Neuron (in vitro differentiated cells): ENCODE measurements at regions not wholly inside any gene's neighbourhood (a gene's known extent, or its start where the extent isn't known, plus 50 kb on each side); places are given as distances from the start of the nearest gene placed in this dataset.
A peak's percentile ranks its signal among the peaks of the same experiment; 100 is the strongest.

Source experiments
- H2AFZ ChIP-seq: one replicate; pipeline ENCODE4 v1.6.1; 2013; ENCODE audit warnings: low read depth, mild to moderate bottlenecking, inconsistent platforms, low read length, moderate library complexity
- H3K27me3 ChIP-seq: one replicate; pipeline ENCODE4 v1.6.1; 2013; ENCODE audit warnings: low read length; ENCODE audit not compliant: insufficient read depth
- H3K36me3 ChIP-seq: one replicate; pipeline ENCODE4 v1.6.1; 2013; ENCODE audit warnings: low read length; ENCODE audit not compliant: insufficient read depth
- H3K4me1 ChIP-seq: one replicate; pipeline ENCODE4 v1.6.1; 2013; ENCODE audit warnings: low read length; ENCODE audit not compliant: insufficient read depth
- H3K4me3 ChIP-seq: 2 replicates; pipeline ENCODE4 v1.5.1; 2013; ENCODE audit warnings: mild to moderate bottlenecking, low read length, moderate library complexity
- H3K9me3 ChIP-seq: one replicate; pipeline ENCODE4 v1.6.1; 2013; ENCODE audit warnings: low read length

DNA sequence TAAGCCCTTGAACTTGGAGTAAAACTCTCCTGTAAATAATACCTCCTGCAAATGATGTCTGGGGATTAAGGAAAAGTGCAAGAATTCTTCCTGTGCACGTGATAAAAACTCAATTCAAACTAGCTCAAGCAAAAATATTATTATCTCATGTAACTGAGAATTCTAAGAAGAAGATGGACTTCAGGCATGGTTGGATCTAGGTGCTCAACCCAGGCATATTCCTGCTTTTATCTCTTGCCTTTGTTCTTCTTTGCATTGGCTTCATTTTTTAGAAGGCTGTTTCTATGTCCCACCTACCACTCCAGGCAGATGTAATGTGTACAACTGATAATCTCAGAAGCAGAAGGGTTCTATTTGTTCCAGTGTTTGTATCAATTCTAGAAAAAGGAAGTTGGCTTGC lies 95.8 kb downstream of the DACT2 start:
- Histone ChIP-seq H3K4me1 (peaks cover 16% of the 10 kb centered on the region), H3K36me3 (no peaks in the 10 kb centered on the region), H2AFZ (no peak overlapping the region), H3K27me3 (no peaks in the 10 kb centered on the region), H3K4me3 (no peak overlapping the region), H3K9me3 (no peaks in the 10 kb centered on the region)

GRCh38 chr6:168223150-168223549 lies 96.4 kb downstream of the DACT2 start:
- Histone ChIP-seq H3K4me3 (no peak overlapping the region), H3K9me3 (no peaks in the 10 kb centered on the region), H3K27me3 (no peaks in the 10 kb centered on the region), H3K36me3 (no peaks in the 10 kb centered on the region), H3K4me1 (peaks cover 16% of the 10 kb centered on the region), H2AFZ (no peak overlapping the region)

DNA sequence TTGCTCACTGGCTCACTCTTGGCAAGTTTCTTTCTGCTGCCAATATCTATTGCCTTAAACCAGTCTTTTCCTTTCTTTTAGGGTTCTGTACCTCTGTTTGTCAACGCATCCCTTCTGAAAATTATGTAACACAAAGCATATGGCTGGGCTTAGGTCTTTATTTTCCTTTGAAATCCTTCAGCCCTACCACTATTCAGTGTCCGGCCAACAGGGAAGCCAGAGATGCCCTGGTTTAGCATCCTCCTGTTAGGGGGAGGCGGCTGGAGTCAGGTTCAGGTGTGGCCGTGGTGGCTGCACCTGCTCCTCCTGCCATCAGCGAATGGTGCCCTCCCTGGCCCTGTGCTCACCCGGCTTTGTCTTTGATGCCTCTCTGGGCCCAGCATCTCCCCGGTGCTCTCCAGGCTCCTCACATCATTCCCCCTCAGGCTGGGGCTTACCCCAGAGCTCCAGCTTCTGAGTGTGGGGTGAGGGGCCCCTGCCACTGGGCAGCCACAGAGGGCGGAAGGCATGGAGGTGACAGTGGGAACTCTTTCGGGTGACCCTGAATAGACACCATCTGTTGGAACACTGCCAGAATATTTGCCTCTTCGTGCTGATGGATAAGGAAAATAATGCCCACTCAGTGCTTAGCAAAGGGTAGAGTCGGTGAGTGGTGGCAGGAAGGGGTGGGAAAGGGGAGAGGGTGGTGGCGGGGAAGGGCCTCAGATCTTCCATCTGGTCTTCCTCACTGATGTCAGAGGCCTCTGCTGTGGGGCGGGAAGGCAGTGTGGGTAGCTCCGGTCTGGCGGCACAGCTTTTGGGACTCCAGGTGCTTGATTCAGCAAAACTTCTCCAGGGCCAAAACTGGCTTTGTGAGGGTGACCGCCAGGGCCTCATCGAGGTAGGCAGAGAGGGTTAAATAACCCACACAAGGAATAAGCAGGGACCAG lies 97.2 kb downstream of the DACT2 start:
- no peak overlapping the region for H3K4me3 ChIP-seq
- no peak overlapping the region for H2AFZ ChIP-seq
- no peaks in the 10 kb centered on the region for H3K27me3 ChIP-seq
- H3K9me3 ChIP-seq = no peaks in the 10 kb centered on the region
- H3K4me1 ChIP-seq = peaks cover 18% of the 10 kb centered on the region
- no peaks in the 10 kb centered on the region for H3K36me3 ChIP-seq

- Histone ChIP-seq H2AFZ (no peak overlapping the region), H3K9me3 (no peaks in the 10 kb centered on the region), H3K4me1 (peaks cover 26% of the 10 kb centered on the region), H3K36me3 (no peaks in the 10 kb centered on the region), H3K4me3 (no peak overlapping the region), H3K27me3 (no peaks in the 10 kb centered on the region)
Observed at GRCh38 chr6:168221497-168222079, 98.0 kb downstream of the DACT2 start.

DNA sequence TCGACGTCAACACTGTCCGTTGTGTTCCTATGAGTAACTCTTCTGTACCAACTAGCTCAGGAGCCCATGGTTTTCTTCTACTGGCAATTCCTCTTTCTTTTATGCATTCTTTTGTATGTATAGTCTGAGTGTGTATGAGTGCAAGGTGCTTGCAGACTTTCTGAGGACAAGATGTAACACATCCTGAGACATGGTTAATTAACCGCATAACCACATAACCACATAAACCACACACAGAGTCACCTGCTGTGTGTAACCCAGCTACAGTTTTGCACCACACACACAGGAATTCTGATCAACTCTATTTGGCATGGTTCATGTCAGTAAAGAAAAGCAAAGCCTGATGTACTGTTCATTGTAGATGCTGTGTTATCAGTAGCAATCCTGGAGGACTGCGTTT lies 98.6 kb downstream of the DACT2 start:
- Histone ChIP-seq H3K4me3 (no peak overlapping the region), H3K4me1 (peaks cover 26% of the 10 kb centered on the region), H3K36me3 (no peaks in the 10 kb centered on the region), H3K9me3 (no peaks in the 10 kb centered on the region), H2AFZ (no peak overlapping the region), H3K27me3 (no peaks in the 10 kb centered on the region)

GRCh38 chr6:168219804-168220203 lies 99.8 kb downstream of the DACT2 start:
- Histone ChIP-seq H3K4me3 (no peak overlapping the region), H3K36me3 (no peaks in the 10 kb centered on the region), H3K4me1 (peaks cover 22% of the 10 kb centered on the region), H3K9me3 (no peaks in the 10 kb centered on the region), H3K27me3 (no peaks in the 10 kb centered on the region), H2AFZ (no peak overlapping the region)

DNA sequence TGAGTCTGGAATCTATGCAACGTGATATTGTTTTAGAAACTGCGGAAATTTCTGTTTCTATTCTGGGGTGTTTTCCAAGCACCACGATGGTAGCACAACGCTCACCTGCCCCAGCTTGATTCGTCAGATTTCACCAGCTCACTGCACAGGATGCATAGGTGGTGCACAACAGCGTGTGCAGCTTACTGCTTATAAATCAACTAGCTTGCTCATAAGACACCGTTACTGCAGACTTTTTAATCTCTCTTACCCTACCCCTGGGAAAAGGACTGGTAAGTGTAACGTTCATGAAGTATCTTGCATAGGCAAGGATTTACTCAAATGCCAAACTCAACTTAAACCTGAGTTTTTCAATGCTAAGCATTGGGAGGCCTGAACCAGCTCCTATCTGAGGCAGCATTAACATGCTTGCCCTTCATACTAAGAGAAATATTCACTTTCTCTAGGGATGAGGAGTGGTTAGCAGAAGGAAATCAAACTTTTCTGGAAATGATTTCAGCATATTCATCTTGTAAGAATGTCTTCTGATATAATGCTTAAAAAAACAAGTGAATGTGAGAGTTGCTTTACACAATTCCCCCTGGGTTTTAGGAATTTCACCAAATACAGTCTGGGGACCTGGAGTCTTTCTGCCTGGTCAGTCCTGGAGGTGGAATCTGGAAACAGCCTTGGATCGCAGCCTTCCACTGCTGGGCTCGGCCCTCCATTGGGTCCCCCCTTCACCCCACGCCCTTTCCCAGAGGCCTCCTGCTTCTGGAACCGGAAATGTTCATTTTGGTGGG lies 100.6 kb downstream of the DACT2 start:
- Histone ChIP-seq H3K36me3 (no peaks in the 10 kb centered on the region), H3K9me3 (no peaks in the 10 kb centered on the region), H3K4me3 (no peak overlapping the region), H3K27me3 (no peaks in the 10 kb centered on the region), H3K4me1 (peaks cover 20% of the 10 kb centered on the region), H2AFZ (no peak overlapping the region)

DNA sequence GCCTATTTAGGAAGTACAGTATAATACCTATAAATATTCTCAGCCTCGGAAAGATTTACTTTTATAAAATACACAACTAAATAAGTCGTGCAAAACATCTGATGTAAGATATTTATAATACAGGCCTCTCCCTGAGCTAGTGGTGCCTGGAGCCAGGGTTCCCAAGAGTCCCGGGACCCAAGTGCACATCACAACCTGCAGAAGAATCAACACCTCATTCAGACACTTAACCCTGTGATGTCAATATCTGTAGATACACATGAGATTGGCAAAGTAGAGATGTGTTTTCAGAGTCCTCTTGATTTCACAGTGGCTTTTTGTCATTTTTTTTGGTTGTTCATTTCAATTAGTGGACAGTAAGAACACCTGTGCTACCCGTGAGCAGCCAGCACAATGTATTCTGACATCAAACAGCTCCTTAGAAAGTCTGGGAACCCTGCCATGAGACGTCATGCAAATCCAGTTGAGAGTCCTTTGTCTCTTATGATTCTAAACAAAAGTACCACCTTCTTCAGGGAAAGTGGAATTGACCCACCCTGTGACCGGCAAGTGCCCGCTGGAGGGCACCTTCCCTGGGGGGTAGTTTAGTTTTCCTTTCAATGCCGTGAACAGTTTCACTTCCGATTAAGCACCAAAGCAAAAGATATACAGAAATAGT lies 101.6 kb downstream of the DACT2 start:
- Histone ChIP-seq H3K36me3 (no peaks in the 10 kb centered on the region), H3K9me3 (no peaks in the 10 kb centered on the region), H3K4me1 (peaks cover 20% of the 10 kb centered on the region), H3K27me3 (no peaks in the 10 kb centered on the region), H2AFZ (no peak overlapping the region), H3K4me3 (no peak overlapping the region)

DNA sequence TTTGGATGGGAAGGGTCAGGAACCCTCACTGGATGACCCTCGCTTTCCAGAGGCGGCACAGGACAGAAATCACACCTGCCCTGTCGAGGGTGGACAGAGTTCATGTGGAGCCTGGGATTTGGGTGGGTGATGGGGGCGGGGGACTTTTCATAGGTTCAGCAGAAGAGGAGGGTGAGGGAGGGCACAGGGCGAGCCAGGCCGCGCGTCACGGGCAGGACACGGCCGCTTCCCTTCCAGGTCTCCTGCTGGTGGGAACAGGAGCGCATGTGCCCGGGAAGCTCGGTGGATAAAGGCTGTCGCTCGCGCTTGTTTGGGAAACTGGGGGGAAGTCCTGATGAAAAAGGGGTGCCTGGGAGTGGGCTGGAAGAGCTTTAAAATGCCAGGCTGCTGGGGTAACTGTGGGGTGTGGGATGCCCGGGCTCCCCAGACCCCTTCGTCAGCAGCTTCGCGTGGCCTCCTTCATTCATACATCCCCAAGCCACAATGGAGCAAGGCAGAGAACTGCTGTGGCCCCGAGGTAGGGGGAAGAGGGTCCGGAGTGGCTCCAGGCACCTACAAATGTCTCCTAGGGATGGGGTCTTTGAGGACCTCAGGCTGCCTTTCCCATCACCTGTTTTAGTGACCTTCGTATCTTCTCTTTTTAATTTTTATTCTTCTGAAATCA lies 102.2 kb downstream of the DACT2 start:
- no peaks in the 10 kb centered on the region for H3K27me3 ChIP-seq
- no peak overlapping the region for H2AFZ ChIP-seq
- no peaks in the 10 kb centered on the region for H3K36me3 ChIP-seq
- H3K9me3 ChIP-seq = no peaks in the 10 kb centered on the region
- no peak overlapping the region for H3K4me3 ChIP-seq
- peaks cover 20% of the 10 kb centered on the region for H3K4me1 ChIP-seq

DNA sequence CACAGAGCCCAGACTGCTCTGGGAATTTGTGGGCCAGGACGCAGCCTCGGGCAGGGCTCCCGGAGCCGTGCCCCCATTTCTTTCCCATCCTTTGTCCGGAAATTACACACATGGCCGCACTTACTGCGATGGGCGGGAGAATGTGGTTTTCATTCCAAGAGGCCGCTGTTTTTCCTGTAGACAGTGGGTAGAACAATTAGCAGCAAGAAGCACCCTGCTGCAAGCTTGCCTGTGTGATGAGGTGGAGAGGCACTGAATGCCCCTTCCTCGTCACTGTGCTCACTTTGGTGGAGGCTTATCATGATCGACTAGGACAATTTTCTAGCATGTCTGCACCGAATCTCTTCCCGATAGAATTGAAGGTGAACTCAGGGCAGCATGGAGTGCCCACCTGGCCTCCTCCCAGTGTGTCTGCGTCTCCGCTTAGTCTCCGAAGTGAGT lies 102.8 kb downstream of the DACT2 start:
- H3K4me3 ChIP-seq = no peak overlapping the region

DNA sequence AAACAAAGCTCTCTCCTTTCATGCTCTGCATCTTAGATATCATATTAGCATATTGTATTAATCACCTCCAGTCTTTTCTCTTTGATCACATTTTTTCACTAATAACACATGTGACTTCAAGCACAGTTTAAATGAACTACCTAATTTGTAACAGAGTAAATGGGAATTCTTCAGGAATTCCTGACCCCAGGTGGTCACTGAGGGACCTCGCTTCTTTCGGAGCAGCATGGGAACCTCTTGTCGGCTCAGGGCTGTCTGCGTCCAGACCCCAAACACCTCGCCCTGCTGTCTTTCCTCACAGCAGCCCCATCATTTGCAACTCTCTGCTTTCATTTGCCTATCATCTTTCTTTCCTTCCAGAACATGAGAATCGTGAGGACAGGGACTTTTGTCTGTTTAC lies 103.5 kb downstream of the DACT2 start:
- no peak overlapping the region for H3K4me3 ChIP-seq
- H3K36me3 ChIP-seq = no peaks in the 10 kb centered on the region
- H3K27me3 ChIP-seq = no peaks in the 10 kb centered on the region
- no peaks in the 10 kb centered on the region for H3K9me3 ChIP-seq
- peaks cover 20% of the 10 kb centered on the region for H3K4me1 ChIP-seq
- peak overlapping the region; percentile 0 for H2AFZ ChIP-seq

More for the DNA sequence above, 102.8 kb downstream of the DACT2 start:
- no peaks in the 10 kb centered on the region for H3K36me3 ChIP-seq
- peak overlapping the region; percentile 0 for H2AFZ ChIP-seq
- no peaks in the 10 kb centered on the region for H3K27me3 ChIP-seq
- no peaks in the 10 kb centered on the region for H3K9me3 ChIP-seq
- H3K4me1 ChIP-seq = peaks cover 20% of the 10 kb centered on the region

DNA sequence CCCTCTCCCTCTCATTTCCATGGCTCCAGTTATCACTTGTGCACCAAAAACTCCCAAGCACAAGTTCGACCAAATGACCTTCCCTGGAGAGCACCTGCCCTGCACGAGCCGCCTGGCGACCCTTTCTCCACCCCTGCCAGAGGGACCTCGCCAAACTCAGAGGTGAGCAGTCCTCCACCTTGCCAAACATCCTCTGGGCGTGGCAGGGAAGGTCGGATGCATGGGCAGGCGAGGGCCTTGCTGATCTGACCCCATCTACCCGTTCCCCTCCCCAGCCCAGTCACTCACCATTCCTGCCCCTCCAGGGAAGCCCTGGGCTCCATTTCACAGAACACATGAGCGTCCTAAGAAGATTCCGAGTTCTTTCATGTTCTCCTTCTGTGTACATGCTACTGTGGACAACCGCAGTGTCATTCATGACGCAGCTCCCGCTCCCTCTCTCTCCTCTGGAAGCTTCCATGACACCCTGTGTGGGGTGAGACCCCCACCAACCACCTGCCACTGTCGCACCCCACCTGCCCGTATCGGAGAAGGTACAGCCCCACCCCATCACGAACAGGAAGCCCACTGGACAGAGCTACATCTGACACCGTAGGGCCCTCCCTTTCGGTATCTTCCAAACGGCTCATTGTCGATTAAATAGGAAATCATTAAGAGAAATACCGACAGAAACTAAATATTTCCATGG lies 104.3 kb downstream of the DACT2 start:
- H3K27me3 ChIP-seq = no peaks in the 10 kb centered on the region
- H2AFZ ChIP-seq = no peak overlapping the region
- peaks cover 20% of the 10 kb centered on the region for H3K4me1 ChIP-seq
- no peaks in the 10 kb centered on the region for H3K9me3 ChIP-seq
- no peak overlapping the region for H3K4me3 ChIP-seq
- H3K36me3 ChIP-seq = no peaks in the 10 kb centered on the region
